ENCODE measurements at regions not wholly inside any gene's neighbourhood (a gene's known extent, or its start where the extent isn't known, plus 50 kb on each side); places are given as distances from the start of the nearest gene placed in this dataset.

GRCh38 chr3:78430741-78431140 lies 1337.1 kb downstream of the ROBO1 start:
- no peak for TF ChIP-seq TCF7L2 (IDR thresholded peaks at IDR 0.05; ENCODE audit: low read depth, low read length)
- TF ChIP-seq FOXC1 (CRISPR knock-in tag; IDR thresholded peaks at IDR 0.05; ENCODE audit: borderline replicate concordance), result no peak
- no peak for TF ChIP-seq ZFP62 (CRISPR knock-in tag; IDR thresholded peaks at IDR 0.05)
- TF ChIP-seq KLF16 (CRISPR knock-in tag; IDR thresholded peaks at IDR 0.05), result no peak
- no peak for TF ChIP-seq ZNF580 (CRISPR knock-in tag; IDR thresholded peaks at IDR 0.05; ENCODE audit: borderline replicate concordance, low read depth)
